Activated CD8-positive, alpha-beta T cell treated with anti-CD3 and anti-CD28 coated beads for 36 hours (primary cell): ENCODE measurements at regions not wholly inside any gene's neighbourhood (a gene's known extent, or its start where the extent isn't known, plus 50 kb on each side); places are given as distances from the start of the nearest gene placed in this dataset.

Experiments
- ATAC-seq: fragments of 200-7000 bp; cut with Tn5 transposase; one replicate; pipeline ENCODE4 v1.10.0; 2021; ENCODE audit warnings: mild to moderate bottlenecking, moderate library complexity
- CTCF ChIA-PET: fragments of 350-600 bp; sonication (Branson Sonifier 250); formaldehyde crosslinking; loops from one replicate; lab custom pipeline; 2021; ENCODE audit warnings: antibody characterized with exemption; lab: Charles Lee
- POLR2A ChIA-PET: fragments of 350-600 bp; sonication (Branson Sonifier 250); formaldehyde crosslinking; loops from one replicate; lab custom pipeline; 2021; ENCODE audit warnings: antibody characterized with exemption; lab: Charles Lee
- DNase-seq: peaks from one replicate; pipeline ENCODE4 v3.0.0-alpha.2; 2020
- H3K27ac Mint-ChIP-seq: one replicate; pipeline ENCODE4 v1.8.0; 2021; ENCODE audit warnings: mild to moderate bottlenecking, mixed read lengths
- H3K27me3 Mint-ChIP-seq: one replicate; pipeline ENCODE4 v1.8.0; 2021; ENCODE audit warnings: mixed read lengths
- H3K36me3 Mint-ChIP-seq: one replicate; pipeline ENCODE4 v1.8.0; 2021; ENCODE audit warnings: low read depth, mixed read lengths
- H3K4me1 Mint-ChIP-seq: one replicate; pipeline ENCODE4 v1.8.0; 2021; ENCODE audit warnings: low read depth, mixed read lengths
- H3K4me3 Mint-ChIP-seq: one replicate; pipeline ENCODE4 v1.8.0; 2021; ENCODE audit warnings: mild to moderate bottlenecking, moderate library complexity, mixed read lengths
- H3K9me3 Mint-ChIP-seq: one replicate; pipeline ENCODE4 v1.8.0; 2021; ENCODE audit warnings: mixed read lengths
- intact Hi-C: fragments of 100-400 bp; cut with micrococcal nuclease; formaldehyde crosslinking; loops from one replicate; pipeline ENCODE4 v1.10.0; 2022
- TF ChIP-seq, protein P1 (sequence below): fragments of 200-600 bp; IDR thresholded peaks from one replicate; pipeline ENCODE4 v1.8.0; 2022; ENCODE audit warnings: antibody characterized with exemption, mild to moderate bottlenecking

DNA sequence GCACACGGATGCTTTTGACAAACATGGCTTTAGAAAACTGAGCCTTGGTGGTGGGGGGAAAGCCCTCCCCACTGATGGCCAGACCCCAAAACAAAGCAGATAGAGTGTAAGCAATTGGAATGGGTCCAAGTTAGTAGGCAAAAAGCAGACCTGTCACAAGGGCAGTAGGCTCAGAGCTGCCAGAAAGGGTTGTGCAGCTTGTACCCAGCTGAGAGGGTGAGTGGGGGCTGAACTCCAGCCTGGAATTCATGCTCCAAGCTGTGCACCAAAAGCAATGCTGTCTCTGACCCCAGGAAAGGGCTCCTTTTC is 101.1 kb upstream of the TEX13D start:
- no peaks in the 10 kb centered on the region for H3K36me3 Mint-ChIP-seq
- DNase-seq, result no peak
- CTCF ChIA-PET, result interaction anchor here (1.4 to 1.7 kb wide), 2 partner anchors 14 to 114 kb away, joined by 3 to 5 read pairs; partner anchors contain the start of gene SH2D1A
- peaks cover 19% of the 10 kb centered on the region for H3K4me1 Mint-ChIP-seq
- H3K27ac Mint-ChIP-seq, result no peak overlapping the region
- intact Hi-C loops, result no loop called here
- no peaks in the 10 kb centered on the region for H3K27me3 Mint-ChIP-seq
- ATAC-seq, result no peak
- no peak overlapping the region for H3K4me3 Mint-ChIP-seq
- TF ChIP-seq, protein P1, sequence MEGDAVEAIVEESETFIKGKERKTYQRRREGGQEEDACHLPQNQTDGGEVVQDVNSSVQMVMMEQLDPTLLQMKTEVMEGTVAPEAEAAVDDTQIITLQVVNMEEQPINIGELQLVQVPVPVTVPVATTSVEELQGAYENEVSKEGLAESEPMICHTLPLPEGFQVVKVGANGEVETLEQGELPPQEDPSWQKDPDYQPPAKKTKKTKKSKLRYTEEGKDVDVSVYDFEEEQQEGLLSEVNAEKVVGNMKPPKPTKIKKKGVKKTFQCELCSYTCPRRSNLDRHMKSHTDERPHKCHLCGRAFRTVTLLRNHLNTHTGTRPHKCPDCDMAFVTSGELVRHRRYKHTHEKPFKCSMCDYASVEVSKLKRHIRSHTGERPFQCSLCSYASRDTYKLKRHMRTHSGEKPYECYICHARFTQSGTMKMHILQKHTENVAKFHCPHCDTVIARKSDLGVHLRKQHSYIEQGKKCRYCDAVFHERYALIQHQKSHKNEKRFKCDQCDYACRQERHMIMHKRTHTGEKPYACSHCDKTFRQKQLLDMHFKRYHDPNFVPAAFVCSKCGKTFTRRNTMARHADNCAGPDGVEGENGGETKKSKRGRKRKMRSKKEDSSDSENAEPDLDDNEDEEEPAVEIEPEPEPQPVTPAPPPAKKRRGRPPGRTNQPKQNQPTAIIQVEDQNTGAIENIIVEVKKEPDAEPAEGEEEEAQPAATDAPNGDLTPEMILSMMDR, result no peak
- H3K9me3 Mint-ChIP-seq, result no peaks in the 10 kb centered on the region
- POLR2A ChIA-PET, result interaction anchor here (1.2 kb wide), 1 partner anchor 15 kb away, joined by 3 read pairs; no protein-coding TSS in a partner anchor

DNA sequence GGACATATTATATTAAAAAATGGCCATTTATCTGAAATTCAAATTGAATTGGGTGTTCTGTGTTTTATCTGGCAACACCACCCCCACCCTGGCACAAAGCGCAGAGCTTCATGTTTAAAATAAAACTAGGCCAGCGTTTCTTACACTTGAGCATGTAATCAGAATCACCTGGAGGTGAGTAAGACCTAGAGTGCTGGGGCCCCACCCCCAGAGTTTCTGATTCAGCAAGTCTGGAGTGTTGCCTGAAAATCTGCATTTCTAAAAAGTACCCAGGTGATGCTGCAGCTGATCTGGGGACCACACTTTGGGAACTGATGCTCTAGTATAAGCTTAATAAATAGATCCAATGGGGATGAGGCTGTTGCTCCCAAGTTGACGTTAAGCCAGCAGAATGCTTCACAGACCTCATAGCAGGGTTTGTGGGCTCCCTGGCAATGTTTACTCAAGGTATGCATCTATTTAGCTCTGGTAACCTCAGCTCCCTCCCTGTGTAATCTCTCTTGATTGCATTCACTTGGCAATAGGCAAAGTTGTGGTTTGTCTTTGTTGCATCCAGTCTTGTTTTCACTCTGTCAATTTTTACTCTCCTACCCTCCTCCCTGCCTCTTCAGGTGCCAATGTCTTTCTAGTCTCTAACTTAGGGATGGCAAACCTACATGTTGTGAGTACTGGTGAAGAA is 99.8 kb upstream of the TEX13D start:
- H3K27ac Mint-ChIP-seq, result no peak overlapping the region

DNA sequence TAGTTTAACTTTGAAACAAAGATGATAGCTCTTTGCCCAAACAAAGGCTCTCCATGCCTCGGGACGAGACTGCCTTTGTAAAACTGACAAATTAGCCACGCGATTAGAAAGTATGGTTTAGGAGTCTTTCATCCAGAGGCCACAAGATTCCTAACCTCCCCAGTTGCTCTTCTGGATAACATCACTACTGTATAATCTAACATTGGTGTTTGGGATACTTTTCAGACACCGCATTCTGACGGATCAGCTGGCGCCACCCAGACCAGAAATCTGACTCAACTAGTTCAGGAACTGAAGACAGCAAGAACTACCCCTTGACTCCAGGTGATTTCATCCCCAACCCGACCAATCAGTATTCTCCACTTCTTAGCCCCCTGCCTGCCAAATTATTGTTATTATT is 98.1 kb upstream of the TEX13D start:
- DNase-seq, result no peak
- no peak overlapping the region for H3K27ac Mint-ChIP-seq
- H3K27me3 Mint-ChIP-seq, result no peaks in the 10 kb centered on the region

More for the DNA sequence above, 99.8 kb upstream of the TEX13D start:
- DNase-seq (peak; percentile 75), ATAC-seq (peak; percentile 86)
- no peaks in the 10 kb centered on the region for H3K9me3 Mint-ChIP-seq
- no peaks in the 10 kb centered on the region for H3K36me3 Mint-ChIP-seq
- TF ChIP-seq, protein P1, result no peak
- no peak overlapping the region for H3K4me3 Mint-ChIP-seq
- H3K27me3 Mint-ChIP-seq, result no peaks in the 10 kb centered on the region
- ChIA-PET POLR2A (interaction anchor here (0.8 to 1.2 kb wide), 2 partner anchors 16 to 114 kb away, joined by 3 read pairs; partner anchors contain the start of gene SH2D1A), CTCF (interaction anchor here (1.2 to 1.4 kb wide), 3 partner anchors 9 to 113 kb away, joined by 3 to 5 read pairs (median 3); partner anchors contain the start of gene SH2D1A)
- intact Hi-C loops, result no loop called here
- H3K4me1 Mint-ChIP-seq, result peaks cover 21% of the 10 kb centered on the region

DNA sequence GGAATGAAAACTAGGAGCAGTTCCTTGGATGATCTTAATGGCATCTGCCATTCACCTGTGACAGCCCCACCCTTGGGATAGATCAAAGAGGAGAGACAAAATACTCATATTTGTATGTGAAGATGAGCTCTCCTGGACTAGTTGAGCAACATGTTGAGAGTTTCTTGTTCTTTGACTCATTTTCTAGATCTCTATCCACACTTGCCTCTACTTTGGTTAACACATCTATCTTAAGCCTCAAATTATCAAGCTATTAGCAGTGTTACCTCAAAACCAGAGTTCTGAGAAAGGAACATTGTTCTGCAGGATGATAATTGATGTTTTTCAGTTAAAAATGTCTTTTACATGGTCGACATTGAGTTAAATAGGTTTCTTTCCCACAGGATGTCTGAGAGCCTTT is 94.2 kb upstream of the TEX13D start:
- intact Hi-C loops, result loop anchor here (2.0 to 5.0 kb wide), 2 partner anchors 19 to 109 kb away; partner anchors contain the start of gene SH2D1A
- TF ChIP-seq, protein P1, result no peak
- CTCF ChIA-PET, result interaction anchor here (1.0 to 1.4 kb wide), 3 partner anchors 14 to 110 kb away, joined by 4 to 7 read pairs (median 5); no protein-coding TSS in a partner anchor
- no peak for DNase-seq
- POLR2A ChIA-PET, result interaction anchor here (2.9 to 3.1 kb wide), 2 partner anchors 21 to 110 kb away, joined by 24 to 28 read pairs; partner anchors contain the start of gene SH2D1A
- peak overlapping the region; percentile 8 for H3K4me3 Mint-ChIP-seq
- H3K27me3 Mint-ChIP-seq, result no peaks in the 10 kb centered on the region
- peak; percentile 62 for ATAC-seq
- no peaks in the 10 kb centered on the region for H3K9me3 Mint-ChIP-seq
- peak overlapping the region; percentile 88 for H3K27ac Mint-ChIP-seq
- peaks cover 52% of the 10 kb centered on the region for H3K4me1 Mint-ChIP-seq
- H3K36me3 Mint-ChIP-seq, result no peaks in the 10 kb centered on the region

More for the DNA sequence above, 98.1 kb upstream of the TEX13D start:
- TF ChIP-seq, protein P1, result no peak
- CTCF ChIA-PET, result no interaction called here
- no peak for ATAC-seq
- Mint-ChIP-seq H3K4me3 (no peak overlapping the region), H3K36me3 (no peaks in the 10 kb centered on the region), H3K9me3 (no peaks in the 10 kb centered on the region), H3K4me1 (peaks cover 33% of the 10 kb centered on the region)
- intact Hi-C loops, result no loop called here
- POLR2A ChIA-PET, result no interaction called here

DNA sequence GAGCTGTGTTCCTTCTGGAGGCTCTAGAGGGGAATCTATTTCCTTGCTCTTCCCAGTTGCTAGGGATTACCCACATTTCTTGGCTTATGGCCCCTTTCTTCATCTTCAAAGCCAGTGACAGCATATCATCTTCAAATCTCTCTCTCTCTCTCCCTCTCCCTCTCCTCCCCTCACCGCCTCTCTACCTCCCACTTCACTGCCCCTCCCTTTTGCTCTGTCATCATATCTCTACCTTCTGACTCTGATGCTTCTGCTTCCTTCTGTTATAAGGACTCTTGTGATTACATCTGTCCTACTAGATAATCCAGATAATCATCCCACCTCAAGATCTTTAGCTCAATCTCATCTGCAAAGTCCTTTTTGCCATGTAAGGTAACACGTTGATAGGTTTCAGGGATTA is 93.1 kb upstream of the TEX13D start:
- POLR2A ChIA-PET, result interaction anchor here (0.7 to 3.1 kb wide), 3 partner anchors 12 to 108 kb away, joined by 4 to 28 read pairs (median 24); partner anchors contain the start of gene SH2D1A
- DNase-seq, result peak; percentile 38
- H3K4me1 Mint-ChIP-seq, result peaks cover 60% of the 10 kb centered on the region
- peak overlapping the region; percentile 41 for H3K4me3 Mint-ChIP-seq
- TF ChIP-seq, protein P1, result no peak
- CTCF ChIA-PET, result interaction anchor here (0.9 to 1.2 kb wide), 2 partner anchors 21 to 109 kb away, joined by 3 to 4 read pairs; no protein-coding TSS in a partner anchor
- H3K27me3 Mint-ChIP-seq, result no peaks in the 10 kb centered on the region
- ATAC-seq, result peak; percentile 64
- intact Hi-C loops, result loop anchor here (2.0 to 5.0 kb wide), 2 partner anchors 21 to 108 kb away; partner anchors contain the start of gene SH2D1A
- peak overlapping the region; percentile 86 for H3K27ac Mint-ChIP-seq
- no peaks in the 10 kb centered on the region for H3K36me3 Mint-ChIP-seq
- no peaks in the 10 kb centered on the region for H3K9me3 Mint-ChIP-seq
